HG02943 (cell line): ENCODE measurements at regions not wholly inside any gene's neighbourhood (a gene's known extent, or its start where the extent isn't known, plus 50 kb on each side); places are given as distances from the start of the nearest gene placed in this dataset.

ENCODE experiments used
- ATAC-seq: cut with Tn5 transposase; IDR thresholded peaks from one replicate; pipeline ENCODE4 v1.9.1; 2021; ENCODE audit warnings: mild to moderate bottlenecking, low read depth, moderate library complexity; ENCODE audit not compliant: unreplicated experiment

DNA sequence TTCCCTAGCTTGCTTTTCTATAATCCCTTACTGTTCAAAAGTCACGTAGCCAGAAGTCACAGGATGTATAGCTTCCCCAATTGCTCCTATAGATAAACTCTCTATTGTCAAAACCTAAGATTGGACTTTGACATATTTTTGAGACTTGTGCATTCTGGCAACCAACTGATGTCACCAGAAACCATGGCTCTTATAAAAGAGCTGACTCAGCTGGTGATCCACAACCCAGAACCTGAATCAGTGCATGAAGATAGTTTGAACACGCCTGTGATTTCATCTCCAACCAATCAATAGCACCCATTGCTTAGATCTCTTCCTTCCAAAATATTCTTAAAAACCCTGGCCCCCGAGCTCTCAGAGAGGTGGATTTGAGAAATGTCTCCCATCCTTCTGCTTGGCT lies 639.9 kb upstream of the PIK3C3 start:
- ATAC-seq, result no peak

DNA sequence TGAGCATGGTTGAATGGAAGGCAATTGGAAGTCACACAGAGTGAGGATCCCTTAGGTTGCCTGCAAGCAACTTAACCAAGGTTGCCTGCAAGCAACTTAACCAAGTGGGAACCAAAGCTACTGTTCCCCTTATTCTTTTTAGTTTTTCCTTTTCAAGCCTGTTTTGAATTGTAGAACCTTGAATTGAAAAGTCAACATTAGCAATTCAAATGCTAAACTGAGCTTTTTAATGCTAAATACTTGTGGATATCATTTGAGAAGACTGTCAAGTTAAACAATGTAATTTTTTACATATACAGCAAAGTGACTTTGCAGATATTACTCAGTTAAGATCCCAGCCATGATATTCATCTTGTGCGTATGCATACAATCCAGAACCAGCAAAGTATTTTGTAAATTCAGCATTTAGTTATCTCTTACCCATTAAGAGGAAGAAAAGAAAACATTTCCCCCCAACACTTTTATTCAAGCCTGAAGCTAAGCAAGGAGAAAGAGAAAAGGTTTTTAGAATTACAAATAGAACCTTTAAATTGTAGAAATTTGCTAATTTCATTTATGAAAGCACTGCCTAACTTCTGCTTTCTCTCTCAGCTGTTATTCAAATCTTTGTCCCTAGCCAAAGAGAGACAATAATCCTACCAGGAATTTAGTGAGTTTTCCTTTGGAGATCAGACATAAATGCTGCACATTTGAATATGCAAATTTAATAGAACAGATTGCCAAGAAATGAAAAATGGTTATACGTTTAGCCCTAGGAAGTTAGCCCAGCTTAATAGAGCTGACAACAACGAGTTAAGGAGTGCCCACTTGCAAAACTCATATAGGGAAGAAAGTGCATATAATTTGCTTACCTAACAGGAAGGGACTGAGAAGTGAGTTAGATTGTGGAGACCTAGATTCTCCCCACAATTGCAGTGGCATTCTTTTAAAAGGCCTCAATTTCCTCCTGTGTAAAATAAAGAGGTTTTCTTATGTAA lies 643.2 kb upstream of the PIK3C3 start:
- no peak for ATAC-seq

DNA sequence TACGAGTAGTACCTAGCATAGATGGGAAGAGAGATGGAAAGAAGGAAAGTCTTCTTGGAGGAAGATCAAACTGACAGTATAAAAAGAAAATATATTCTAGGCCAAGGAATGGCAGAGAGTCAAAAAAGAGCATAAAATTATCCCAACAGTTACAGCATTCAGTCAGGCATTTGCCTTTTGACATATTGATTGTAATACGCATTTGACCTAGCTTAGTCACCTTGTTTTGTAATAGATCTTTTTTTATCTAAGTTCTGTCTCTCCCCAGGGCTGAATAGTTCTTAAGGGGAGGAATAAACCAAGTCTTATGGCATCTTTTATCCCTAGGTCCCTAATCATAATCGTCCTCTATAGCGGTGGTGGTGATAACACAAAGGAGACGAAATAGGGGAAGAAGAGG lies 657.3 kb upstream of the PIK3C3 start:
- ATAC-seq, result no peak

DNA sequence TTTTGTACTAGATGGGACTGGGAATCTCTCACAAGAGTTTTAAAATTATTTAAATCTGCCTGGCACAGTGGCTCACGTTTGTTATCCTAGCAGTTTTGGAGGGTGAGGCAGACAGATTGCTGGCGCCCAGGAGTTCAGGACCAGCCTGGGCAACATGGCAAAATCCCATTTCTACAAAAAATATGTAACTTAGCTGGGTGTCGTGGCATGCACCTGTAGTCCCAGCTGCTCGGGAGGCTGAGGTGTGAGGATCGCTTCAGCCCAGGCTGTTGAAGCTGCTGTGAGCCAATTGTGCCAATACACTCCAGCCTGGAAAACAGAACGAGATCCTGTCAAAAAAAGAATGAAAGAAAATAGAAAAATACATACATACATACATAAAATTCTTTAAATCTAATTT lies 685.7 kb upstream of the PIK3C3 start:
- no peak for ATAC-seq

DNA sequence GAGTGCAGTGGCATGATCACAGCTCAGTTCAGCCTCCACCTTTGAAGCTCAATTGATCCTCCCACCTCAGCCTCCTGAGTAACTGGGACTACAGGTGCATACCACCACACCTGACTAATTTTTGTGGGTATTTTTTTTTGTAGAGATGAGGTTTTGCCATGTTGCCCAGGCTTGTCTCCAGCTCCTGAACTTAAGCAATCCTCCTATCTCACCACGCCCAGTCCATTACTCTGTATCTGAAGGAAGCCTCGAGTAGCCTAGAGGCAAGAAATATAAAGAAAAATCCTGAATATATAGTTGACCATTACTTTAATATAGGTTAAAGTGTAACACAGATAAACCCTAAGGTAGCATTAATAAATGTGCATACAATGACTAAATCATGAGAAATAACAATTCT lies 686.8 kb upstream of the PIK3C3 start:
- no peak for ATAC-seq

DNA sequence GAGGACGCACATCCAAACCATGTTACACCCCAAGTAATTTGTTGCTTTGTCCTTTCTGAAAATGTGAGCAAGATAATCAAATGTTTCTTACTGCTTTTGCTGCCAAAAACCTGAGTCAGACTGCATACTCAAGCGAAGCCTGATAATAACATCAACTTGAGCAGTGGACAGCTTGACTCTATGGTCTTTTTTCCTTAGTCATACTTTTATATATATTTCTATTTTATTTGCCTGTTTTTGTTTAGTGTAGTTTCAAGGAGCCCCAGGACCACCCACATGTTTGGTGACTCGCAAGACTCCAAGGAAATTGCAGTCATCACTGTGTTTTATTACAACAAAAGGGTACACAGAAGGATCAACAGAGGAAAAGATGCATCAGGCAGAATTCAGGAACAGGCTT lies 688.4 kb upstream of the PIK3C3 start:
- no peak for ATAC-seq

DNA sequence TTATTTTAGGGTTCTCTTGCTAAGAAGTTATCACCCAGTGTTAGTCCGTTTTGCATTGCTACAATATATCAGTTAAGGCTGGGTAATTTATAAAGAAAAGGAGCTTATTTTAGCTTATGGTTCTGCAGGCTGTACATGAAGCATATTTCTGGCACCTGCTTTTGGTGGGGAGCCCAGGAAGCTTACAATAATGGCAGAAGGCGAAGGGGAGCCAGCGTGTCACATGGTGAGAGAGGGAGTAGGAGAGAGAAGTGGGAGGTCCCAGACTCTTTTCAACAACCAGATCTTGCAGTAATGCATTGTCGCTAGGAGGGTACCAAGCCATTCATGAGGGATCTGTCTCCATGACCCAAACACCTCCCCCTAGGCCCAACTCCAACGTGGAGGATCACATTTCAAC lies 688.8 kb upstream of the PIK3C3 start:
- ATAC-seq, result no peak

DNA sequence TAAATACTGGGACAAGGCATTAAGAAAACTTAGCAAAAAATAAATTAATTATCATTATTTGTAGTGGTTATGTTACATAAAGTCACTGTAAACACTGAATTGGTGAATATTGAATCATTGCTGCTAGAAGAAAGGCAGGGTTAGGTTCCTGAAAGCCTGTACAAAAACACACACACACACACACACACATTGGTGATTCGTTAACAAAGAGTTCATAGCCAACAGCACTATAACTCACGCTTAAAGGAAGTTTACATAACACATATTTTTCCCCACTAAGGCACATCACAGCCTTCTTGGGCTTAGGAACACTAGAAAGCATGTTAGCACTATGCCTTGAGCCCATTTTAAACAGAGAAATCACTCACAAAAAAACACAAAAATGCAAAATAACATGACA lies 690.0 kb upstream of the PIK3C3 start:
- no peak for ATAC-seq

DNA sequence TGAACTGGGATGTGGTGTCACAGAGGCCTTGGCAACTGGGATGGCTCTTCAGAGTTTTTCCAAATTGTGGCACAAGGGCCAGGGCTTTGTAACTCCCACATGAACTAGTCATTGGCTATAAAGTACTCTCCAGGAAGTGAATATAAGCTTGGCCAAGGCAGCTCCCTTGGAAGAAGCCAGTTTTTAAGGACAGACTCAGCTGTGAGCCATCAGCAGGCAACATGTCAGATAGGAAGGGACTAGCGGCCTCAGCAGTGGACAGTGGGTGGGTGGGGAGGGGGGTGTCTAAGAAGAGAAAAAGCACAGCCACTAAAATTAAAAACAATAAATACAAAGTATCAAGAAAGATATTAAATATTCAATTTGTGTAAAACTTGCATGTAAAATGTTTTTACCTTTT lies 691.1 kb upstream of the PIK3C3 start:
- no peak for ATAC-seq

DNA sequence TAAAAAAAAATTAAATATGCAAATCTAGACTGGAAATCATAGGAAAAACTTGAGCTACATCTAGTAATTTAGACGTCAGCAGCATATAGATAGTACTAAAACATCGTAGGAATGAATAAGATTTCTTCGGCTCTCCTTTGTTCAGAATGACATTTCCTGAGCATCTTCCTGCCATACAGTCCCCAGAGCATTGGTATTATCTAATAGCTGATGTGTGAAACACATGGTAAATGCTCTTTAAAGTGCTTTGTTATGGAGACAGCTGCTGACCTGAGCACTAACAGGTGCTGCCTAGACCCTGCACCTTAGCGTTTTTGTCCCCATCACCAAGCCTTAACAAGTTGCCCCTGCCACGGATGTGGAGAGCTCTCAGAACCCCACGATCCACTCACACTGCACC lies 692.3 kb upstream of the PIK3C3 start:
- no peak for ATAC-seq

DNA sequence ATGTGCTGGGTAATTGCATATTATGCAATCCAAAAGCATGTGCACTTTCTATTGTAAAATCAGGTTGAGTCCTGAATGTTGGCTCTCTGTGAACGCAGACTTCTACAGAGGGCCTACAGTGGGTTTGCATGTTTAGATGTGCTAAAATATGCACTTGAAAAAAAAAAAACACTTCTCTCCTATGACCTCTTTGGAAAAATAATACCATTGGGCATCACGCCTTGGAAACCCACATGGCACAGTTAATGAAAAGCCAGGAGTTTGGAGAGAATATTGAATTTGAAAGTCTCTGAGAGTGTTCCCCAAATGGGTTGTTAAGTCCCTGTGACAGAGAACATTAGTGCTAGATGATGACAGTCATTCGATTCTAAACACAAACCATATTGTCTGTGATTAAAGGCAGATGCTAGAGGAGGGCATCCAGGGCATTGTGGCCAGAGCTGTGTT lies 710.4 kb upstream of the PIK3C3 start:
- no peak for ATAC-seq

DNA sequence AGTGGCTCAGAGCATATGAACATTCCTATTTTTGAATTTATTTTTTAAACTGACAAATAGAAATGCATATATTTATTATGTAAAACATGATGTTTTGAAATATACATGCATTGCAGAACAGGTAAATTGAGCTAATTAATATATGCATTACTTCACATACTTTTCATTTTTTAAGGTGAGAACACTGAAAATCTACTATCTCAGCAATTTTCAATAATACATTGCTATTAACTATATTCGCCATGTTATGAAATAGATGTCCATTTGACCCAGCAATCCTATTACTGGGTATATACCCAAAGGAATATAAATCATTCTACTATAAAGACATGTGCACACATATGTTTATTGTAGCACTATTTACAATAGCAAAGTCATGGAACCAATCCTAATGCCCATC lies 717.7 kb upstream of the PIK3C3 start:
- ATAC-seq, result no peak

DNA sequence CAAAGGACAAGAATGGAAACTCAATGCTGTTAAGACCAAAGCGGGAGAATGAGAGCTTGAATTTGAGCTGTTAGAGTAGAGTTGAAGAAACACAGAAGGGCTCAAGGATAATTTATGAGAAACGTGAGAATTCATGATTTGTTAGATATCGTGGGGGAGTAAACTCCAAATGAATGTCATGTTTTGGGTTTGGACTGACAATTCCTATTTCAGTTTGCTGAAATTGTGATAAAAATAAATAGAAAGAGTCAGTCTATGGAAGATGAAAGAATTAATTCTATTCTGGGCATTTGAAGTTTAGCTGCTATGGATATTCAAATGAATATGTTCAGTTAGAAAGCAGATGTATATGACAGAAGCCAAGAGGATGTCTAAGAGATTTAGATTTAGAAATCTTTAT lies 723.4 kb upstream of the PIK3C3 start:
- no peak for ATAC-seq

DNA sequence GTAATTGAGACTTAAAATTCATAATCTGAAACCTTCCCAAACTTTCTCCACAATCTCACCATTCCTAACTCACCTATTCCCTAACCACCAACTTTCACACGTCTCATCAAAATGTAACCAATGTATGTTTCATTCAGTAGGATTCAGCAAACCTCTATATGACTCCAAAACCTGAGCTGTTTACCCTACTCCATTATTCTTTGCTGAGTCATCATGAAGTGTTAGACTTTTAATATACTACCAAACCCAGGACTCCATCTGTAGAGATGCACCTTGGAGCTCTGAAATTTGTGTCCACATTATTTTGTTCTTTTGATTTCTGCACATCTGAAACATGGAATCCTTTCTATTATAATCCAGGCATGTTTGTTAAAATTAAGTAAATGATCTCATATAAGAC lies 727.0 kb upstream of the PIK3C3 start:
- ATAC-seq, result no peak

DNA sequence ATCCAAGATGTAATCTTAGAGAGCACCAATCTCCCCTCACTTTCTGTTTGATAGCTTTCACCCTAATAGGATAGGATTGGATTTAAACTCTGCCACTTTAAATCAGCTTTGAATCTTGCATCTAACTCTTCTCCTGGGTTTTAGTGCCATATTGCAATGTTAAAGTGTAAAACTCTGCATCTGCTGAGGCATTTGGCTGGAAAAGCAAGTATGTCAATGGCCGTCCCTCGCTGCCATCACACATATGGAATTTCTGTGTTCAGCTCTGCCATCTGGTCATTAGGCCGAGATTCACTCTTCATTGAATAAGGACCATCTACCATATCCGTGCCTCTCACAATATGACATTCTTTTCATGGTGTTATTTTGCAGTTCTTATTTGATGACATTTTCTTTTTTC lies 728.1 kb upstream of the PIK3C3 start:
- ATAC-seq, result no peak

DNA sequence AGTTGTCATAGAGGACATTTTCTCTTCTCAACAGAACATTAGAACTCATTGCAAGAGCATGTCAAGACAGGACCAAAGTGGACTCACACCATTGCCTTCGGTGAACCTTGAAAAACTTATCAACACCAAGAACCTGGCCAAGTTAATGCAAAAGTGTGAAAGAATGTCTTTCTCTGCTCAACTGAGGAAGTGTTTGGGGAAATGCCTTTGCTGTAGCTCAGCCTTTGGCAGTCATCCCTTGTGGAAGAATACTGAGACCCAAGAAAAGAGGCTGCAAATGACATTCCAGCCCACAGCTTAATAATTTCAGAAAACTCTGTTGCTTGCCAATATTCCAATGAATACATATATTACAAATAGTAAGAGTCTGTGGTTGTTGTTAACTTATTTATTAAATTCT lies 728.8 kb upstream of the PIK3C3 start:
- ATAC-seq, result no peak

DNA sequence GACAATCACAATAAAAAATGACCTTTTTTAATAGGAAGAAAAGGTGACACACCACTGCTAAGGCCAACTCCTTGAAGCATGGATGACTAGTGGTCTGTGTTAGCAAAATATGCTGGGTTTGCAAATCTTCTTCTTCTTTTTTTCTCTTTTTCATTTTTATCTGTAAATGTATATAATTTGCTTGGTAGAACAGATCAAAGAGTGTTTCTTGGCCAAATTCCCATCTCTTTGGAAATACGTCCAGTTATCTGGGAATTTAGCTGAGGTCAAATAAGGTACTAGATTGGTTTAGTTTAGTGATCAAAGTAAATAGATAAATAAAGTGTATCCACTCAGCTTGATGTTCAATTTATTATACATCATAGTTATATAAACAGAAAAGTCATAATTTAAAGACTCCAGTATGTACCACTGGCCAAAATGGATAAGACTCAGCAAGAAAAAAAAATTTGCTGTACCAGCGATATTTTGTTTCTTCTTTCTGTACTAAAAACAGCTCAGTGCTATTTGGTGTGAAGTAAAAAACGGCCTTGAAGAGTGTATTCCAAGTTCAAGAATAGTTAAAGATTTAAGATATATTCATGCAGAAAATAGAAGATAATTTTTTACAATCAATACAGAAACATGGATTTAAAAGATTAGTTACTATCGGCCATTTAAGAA lies 738.6 kb upstream of the PIK3C3 start:
- ATAC-seq, result no peak

DNA sequence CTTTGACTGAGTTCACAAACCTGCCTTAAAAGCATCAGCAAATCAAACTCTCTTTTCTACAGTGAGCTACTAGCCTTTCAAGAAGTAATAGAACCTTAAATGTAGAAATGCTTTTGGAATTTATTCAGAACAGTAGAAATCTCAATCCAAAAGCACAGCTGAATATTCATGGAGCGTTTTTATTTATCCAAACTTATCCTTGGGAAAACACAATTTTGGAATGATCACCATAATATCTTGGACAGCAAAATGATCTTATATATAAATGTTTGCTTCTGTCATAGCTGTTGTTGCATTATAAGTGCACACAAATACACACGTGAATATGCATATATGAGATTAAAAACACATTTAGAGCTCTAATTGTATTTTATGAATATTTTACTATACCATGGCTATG lies 747.3 kb upstream of the PIK3C3 start:
- ATAC-seq, result no peak

DNA sequence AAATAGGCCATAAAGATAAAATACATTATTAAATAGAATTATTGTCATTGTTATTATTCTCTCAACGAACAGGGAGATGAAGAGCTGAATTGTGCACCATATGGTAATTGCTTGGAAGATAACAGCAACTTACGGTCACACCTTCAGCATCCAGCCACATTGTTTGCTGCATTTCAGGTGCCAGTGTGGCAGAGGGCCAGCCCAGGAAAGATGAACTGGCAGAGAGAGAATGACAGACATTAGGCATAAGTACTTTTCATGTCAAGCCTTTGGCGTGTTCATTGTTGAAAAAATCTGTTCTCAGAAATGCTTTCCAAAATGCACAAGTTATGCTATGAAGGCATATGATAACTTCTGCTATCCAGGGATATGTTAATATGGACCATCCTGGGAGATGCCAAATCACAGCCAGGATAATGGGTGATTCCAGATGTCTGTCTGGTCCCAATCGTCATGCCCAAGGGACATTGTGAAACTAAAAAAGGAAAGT lies 748.6 kb upstream of the PIK3C3 start:
- no peak for ATAC-seq

DNA sequence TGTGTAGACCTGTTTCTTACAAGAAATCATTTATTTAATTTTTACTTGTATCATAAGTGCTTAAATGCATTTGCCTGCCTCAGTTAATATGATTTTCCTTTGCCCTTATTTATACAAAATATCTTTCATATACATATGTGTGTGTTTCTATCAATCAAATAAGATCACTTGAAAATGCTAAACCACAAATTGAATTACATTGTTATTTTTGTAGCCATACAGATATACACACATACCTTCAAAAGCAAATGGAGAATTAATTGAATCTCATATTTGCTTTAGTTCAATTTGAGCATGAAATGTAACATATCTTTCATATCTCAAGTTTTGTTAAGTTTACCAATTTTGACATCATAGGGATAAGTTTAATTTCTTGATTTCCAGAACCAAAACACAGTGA lies 755.8 kb upstream of the PIK3C3 start:
- no peak for ATAC-seq

DNA sequence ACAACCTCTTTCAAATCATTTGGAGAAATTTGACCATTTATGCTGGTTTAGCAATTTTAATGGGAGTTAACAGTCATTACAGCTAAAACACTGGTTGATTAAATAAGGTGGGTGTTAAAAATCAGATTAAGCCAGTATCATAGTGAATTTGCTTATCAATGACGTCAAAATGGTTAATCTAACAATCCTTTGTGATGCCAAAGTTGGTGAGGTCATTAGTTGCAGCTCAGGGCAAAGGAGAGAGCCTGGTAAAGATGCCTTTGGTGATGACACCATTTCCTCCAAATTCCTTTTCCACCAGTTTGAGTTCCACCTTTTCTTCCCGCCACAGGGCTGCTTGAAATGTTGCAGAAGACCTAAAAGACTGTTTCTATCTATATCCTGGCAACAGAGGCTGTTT lies 757.1 kb upstream of the PIK3C3 start:
- no peak for ATAC-seq

DNA sequence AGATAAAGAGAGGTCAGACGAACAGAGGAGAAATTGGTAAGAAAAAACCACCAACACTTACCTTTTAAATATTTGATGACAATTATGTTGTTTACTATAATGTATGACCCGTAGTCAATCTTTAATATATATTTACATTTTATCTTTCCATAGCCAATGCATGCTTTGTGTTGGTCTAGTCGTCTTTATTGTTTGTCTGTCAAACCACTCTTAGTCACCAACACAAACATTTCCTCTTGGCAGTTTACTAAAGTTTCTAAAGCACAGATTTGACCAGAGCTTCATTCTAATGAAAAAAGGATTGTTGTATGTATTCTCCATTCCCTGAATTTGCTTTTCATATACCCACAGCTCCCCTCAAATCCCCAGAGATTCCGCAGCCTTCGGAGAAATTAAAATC lies 784.7 kb upstream of the PIK3C3 start:
- no peak for ATAC-seq
